Lower leg skin (tissue), 4 donors: ENCODE measurements at regions not wholly inside any gene's neighbourhood (a gene's known extent, or its start where the extent isn't known, plus 50 kb on each side); places are given as distances from the start of the nearest gene placed in this dataset.
"Not testable (repeated sequence)": the region's sequence is repeated elsewhere in the genome, so short reads cannot be mapped to it uniquely, and the experiment has no call there.

Experiments used
- DNase-seq, 2 donors: peaks; one replicate each; pipeline ENCODE4 v3.0.0-alpha.2; 2019; ENCODE audit warnings: low spot score in 2 of 2
- H3K4me3 ChIP-seq: fragments of 200-600 bp; sonication (generic); 2 replicates; pipeline ENCODE4 v1.5.1; 2017; ENCODE audit warnings: mild to moderate bottlenecking, low read depth; ENCODE audit not compliant: poor library complexity, severe bottlenecking
- CTCF ChIP-seq, 3 donors: fragments of 450-650 bp; IDR thresholded peaks; one replicate each; pipeline ENCODE4 v1.5.1; 2016; ENCODE audit warnings: antibody characterized with exemption in 3 of 3, mild to moderate bottlenecking in 3 of 3, moderate library complexity in 2 of 3
- POLR2A ChIP-seq, 2 donors: fragments of 450-650 bp; IDR thresholded peaks; one replicate each; pipeline ENCODE4 v1.6.1; 2016 to 2017; ENCODE audit warnings: antibody characterized with exemption in 2 of 2, mild to moderate bottlenecking in 1 of 2, moderate library complexity in 1 of 2
- WGBS, 2 donors: methylation state at CpG; one replicate each; pipeline ENCODE4 v1.1.5; 2018; 5-methylcytosine and 5-hydroxymethylcytosine counted together
- intact Hi-C: fragments of 100-400 bp; cut with DNase I; formaldehyde crosslinking; loops from one replicate; pipeline ENCODE4 v1.15.0; 2023; ENCODE audit warnings: low total_unique reads

- no peak overlapping the region for H3K4me3 ChIP-seq
- 60 to 67% methylated on average over 9 of the region's 9 CpGs for WGBS, 2 donors
- intact Hi-C loops, result no loop called here
- TF ChIP-seq CTCF (IDR thresholded peaks at IDR 0.05) (no peak), POLR2A (IDR thresholded peaks at IDR 0.05) (no peak)
- peak in 1 of 2 donors; percentile 70 for DNase-seq
Measured at GRCh38 chr20:40952136-40952535, 76.5 kb upstream of the TOP1 start.

GRCh38 chr20:40953416-40953815 is 75.2 kb upstream of the TOP1 start:
- no peak overlapping the region for H3K4me3 ChIP-seq
- TF ChIP-seq CTCF (IDR thresholded peaks at IDR 0.05) (no peak), POLR2A (IDR thresholded peaks at IDR 0.05) (no peak)
- DNase-seq, result no peak
- WGBS, 2 donors, result 74 to 90% methylated on average over 2 of the region's 2 CpGs
- intact Hi-C loops, result no loop called here

- WGBS, 2 donors, result 54 to 64% methylated on average over 5 of the region's 5 CpGs
- no peak overlapping the region for H3K4me3 ChIP-seq
- intact Hi-C loops, result no loop called here
- TF ChIP-seq CTCF (IDR thresholded peaks at IDR 0.05), result no peak
- no peak for TF ChIP-seq POLR2A (IDR thresholded peaks at IDR 0.05)
- no peak for DNase-seq
Measured at GRCh38 chr20:40953856-40954255, 74.8 kb upstream of the TOP1 start.

GRCh38 chr20:40954521-40955165 is 74.0 kb upstream of the TOP1 start:
- intact Hi-C loops, result loop anchor here (5.0 kb wide), 1 partner anchor 1062 kb away; no protein-coding TSS in a partner anchor
- peak in 1 of 2 donors; percentile 53 for DNase-seq
- no peak overlapping the region for H3K4me3 ChIP-seq
- TF ChIP-seq POLR2A (IDR thresholded peaks at IDR 0.05) (no peak), CTCF (IDR thresholded peaks at IDR 0.05) (no peak)
- WGBS, 2 donors, result 92 to 94% methylated on average over 10 of the region's 10 CpGs

GRCh38 chr20:40955326-40955725 is 73.3 kb upstream of the TOP1 start:
- intact Hi-C loops, result loop anchor here (5.0 kb wide), 1 partner anchor 1063 kb away; no protein-coding TSS in a partner anchor
- 94 to 100% methylated on average over 2 of the region's 2 CpGs for WGBS, 2 donors
- TF ChIP-seq CTCF (IDR thresholded peaks at IDR 0.05) (no peak), POLR2A (IDR thresholded peaks at IDR 0.05) (no peak)
- no peak overlapping the region for H3K4me3 ChIP-seq
- peak in 1 of 2 donors; percentile 68 for DNase-seq

GRCh38 chr20:40955826-40956225 is 72.8 kb upstream of the TOP1 start:
- DNase-seq, result peak in 1 of 2 donors; percentile 70

More at GRCh38 chr20:40955826-40956225, 72.8 kb upstream of the TOP1 start:
- WGBS, 2 donors, result 77 to 79% methylated on average over 8 of the region's 8 CpGs
- intact Hi-C loops, result loop anchor here (5.0 kb wide), 1 partner anchor 1064 kb away; no protein-coding TSS in a partner anchor
- not testable (repeated sequence) for H3K4me3 ChIP-seq
